ENCODE measurements at regions not wholly inside any gene's neighbourhood (a gene's known extent, or its start where the extent isn't known, plus 50 kb on each side); places are given as distances from the start of the nearest gene placed in this dataset.

GRCh38 chr20:40807821-40808170 lies 118.8 kb upstream of the MAFB start:
- TF ChIP-seq POLR2A (IDR thresholded peaks at IDR 0.05; ENCODE audit: low read depth, low read length) (no peak), JUN (IDR thresholded peaks at IDR 0.05; ENCODE audit: borderline replicate concordance, insufficient read depth, insufficient read length, low read depth) (no peak), FOS (IDR thresholded peaks at IDR 0.05; ENCODE audit: borderline replicate concordance, insufficient read depth, low read length) (no peak), MAX (IDR thresholded peaks at IDR 0.05; ENCODE audit: insufficient read depth, insufficient read length) (no peak), EZH2 (IDR thresholded peaks at IDR 0.05; ENCODE audit: borderline replicate concordance, low read depth, low read length, severe bottlenecking) (no peak), CTCF (IDR thresholded peaks at IDR 0.05; ENCODE audit: extremely low read depth in 1 of 2, insufficient read depth in 1 of 2, low read depth in 1 of 2, low read length in 2 of 2) (no peak), POLR2AphosphoS5 (IDR thresholded peaks at IDR 0.05; ENCODE audit: insufficient read depth, low read depth, low read length) (no peak), MYC (IDR thresholded peaks at IDR 0.05; ENCODE audit: low read depth, low read length) (no peak), GATA2 (IDR thresholded peaks at IDR 0.05; ENCODE audit: insufficient read depth, insufficient read length, low read depth, low read length) (no peak)
- FAIRE-seq = no peak
- CTCF ChIA-PET = no interaction called here
- POLR2A ChIA-PET = no interaction called here
- no peak overlapping the region for H3K4me3 ChIP-seq (replicated peaks in 1 of 3; ENCODE audit: insufficient read depth in 1 of 3, low read depth in 1 of 3, low read length in 3 of 3)
- H3K4me1 ChIP-seq (ENCODE audit: control insufficient read depth, extremely low read depth, insufficient read depth, low read length) = no peaks in the 10 kb centered on the region
- no peaks in the 10 kb centered on the region for H3K9me3 ChIP-seq (replicated peaks; ENCODE audit: control insufficient read depth, insufficient read depth, low read length)
- no peaks in the 10 kb centered on the region for H3K27me3 ChIP-seq (ENCODE audit: control insufficient read depth in 2 of 2, insufficient read depth in 2 of 2, low read length in 2 of 2)
- H3K36me3 ChIP-seq (ENCODE audit: control insufficient read depth in 2 of 2, extremely low read depth in 1 of 2, insufficient read depth in 2 of 2, low read length in 2 of 2) = no peaks in the 10 kb centered on the region
- H2AFZ ChIP-seq (ENCODE audit: low read depth, low read length) = no peak overlapping the region
- H3K4me2 ChIP-seq (ENCODE audit: insufficient read depth, low read length) = no peak overlapping the region
- H3K27ac ChIP-seq (ENCODE audit: insufficient read depth, low read depth, low read length) = no peak overlapping the region
- BruUV-seq (replicated peaks) = no TSS peak
- dilution Hi-C loops (cut with MboI; ENCODE audit: extremely low pct_ligation_motif_present, low sequenced_read_pairs) (no loop called here), intact Hi-C loops (cut with micrococcal nuclease) (no loop called here)
- H3K9ac ChIP-seq (replicated peaks; ENCODE audit: extremely low read depth, insufficient read depth, low read length) = no peak overlapping the region
- H4K20me1 ChIP-seq (replicated peaks; ENCODE audit: control insufficient read depth, extremely low read depth, insufficient read depth, low read length) = no peaks in the 10 kb centered on the region
- H3K9me1 ChIP-seq (replicated peaks; ENCODE audit: control insufficient read depth, extremely low read depth, insufficient read depth, low read length) = no peaks in the 10 kb centered on the region
- H3K79me2 ChIP-seq (ENCODE audit: control insufficient read depth, insufficient read depth, low read length) = no peaks in the 10 kb centered on the region
- DNase-seq (ENCODE audit: low read depth, low spot score) = no peak
